ENCODE measurements at regions not wholly inside any gene's neighbourhood (a gene's known extent, or its start where the extent isn't known, plus 50 kb on each side); places are given as distances from the start of the nearest gene placed in this dataset.

DNA sequence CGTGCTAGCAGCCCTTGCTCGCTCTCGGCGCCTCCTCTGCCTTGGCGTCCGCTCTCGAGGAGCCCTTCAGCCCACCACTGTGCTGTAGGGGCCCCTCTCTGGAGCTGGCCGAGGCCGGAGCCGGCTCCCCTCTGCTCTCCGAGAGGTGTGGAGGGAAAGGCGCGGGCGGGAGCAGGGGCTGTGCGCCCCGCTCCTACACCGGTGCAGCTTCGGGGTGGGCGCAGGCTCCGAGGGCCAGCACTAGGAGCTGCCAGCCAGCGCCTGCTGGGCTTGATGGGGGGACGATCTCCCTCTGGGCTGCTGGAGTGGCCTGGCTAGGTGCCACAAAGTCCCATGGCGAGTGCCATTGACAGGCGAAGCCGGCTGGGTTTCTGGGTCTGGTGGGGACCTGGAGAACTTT, 365.5 kb downstream of the SLITRK1 start:
- no peaks in the 10 kb centered on the region for H3K4me1 ChIP-seq (ENCODE audit: insufficient read depth)
- no peaks in the 10 kb centered on the region for H3K27me3 ChIP-seq (ENCODE audit: insufficient read depth)
- no peak overlapping the region for H3K27ac ChIP-seq (ENCODE audit: low read depth)
- ATAC-seq: no peak
- H3K4me1 Mint-ChIP-seq: peaks cover 8% of the 10 kb centered on the region; the same call in 2 of the 3 replicates
- no peaks in the 10 kb centered on the region for H4K20me1 ChIP-seq (replicated peaks; ENCODE audit: insufficient read depth)
- H3K4me3 ChIP-seq: no peak overlapping the region
- H3K79me2 ChIP-seq (replicated peaks; ENCODE audit: insufficient read depth): no peaks in the 10 kb centered on the region
- no peaks in the 10 kb centered on the region for H3K9me2 ChIP-seq (ENCODE audit: insufficient read depth)
- no peaks in the 10 kb centered on the region for H3K36me3 ChIP-seq (ENCODE audit: insufficient read depth)
- no peak for DNase-seq (ENCODE audit: low spot score)
- TF ChIP-seq EZH2 (IDR thresholded peaks at IDR 0.05; ENCODE audit: low read depth, unreplicated experiment) (no peak), ZNF331 (CRISPR knock-in tag; IDR thresholded peaks at IDR 0.05; ENCODE audit: low read depth) (no peak), NANOG (IDR thresholded peaks at IDR 0.05; ENCODE audit: borderline replicate concordance) (no peak)
- TF ChIP-seq, protein P1, sequence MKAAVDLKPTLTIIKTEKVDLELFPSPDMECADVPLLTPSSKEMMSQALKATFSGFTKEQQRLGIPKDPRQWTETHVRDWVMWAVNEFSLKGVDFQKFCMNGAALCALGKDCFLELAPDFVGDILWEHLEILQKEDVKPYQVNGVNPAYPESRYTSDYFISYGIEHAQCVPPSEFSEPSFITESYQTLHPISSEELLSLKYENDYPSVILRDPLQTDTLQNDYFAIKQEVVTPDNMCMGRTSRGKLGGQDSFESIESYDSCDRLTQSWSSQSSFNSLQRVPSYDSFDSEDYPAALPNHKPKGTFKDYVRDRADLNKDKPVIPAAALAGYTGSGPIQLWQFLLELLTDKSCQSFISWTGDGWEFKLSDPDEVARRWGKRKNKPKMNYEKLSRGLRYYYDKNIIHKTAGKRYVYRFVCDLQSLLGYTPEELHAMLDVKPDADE (IDR thresholded peaks at IDR 0.05): no peak
- peaks cover 5% of the 10 kb centered on the region; the same call in 1 of the 3 replicates for H3K9me3 Mint-ChIP-seq
- H3F3A ChIP-seq (replicated peaks; ENCODE audit: low read depth): no peaks in the 10 kb centered on the region
- no peak overlapping the region for H2AFZ ChIP-seq
- H3K27me3 Mint-ChIP-seq (ENCODE audit: insufficient read depth, low read depth, poor library complexity): peaks cover 2% of the 10 kb centered on the region
- H3K4me3 Mint-ChIP-seq: no peak overlapping the region
- no peak overlapping the region for H3K4me2 ChIP-seq
- no peak overlapping the region for H3K27ac Mint-ChIP-seq
- H3K36me3 Mint-ChIP-seq (ENCODE audit: low read depth): no peaks in the 10 kb centered on the region

DNA sequence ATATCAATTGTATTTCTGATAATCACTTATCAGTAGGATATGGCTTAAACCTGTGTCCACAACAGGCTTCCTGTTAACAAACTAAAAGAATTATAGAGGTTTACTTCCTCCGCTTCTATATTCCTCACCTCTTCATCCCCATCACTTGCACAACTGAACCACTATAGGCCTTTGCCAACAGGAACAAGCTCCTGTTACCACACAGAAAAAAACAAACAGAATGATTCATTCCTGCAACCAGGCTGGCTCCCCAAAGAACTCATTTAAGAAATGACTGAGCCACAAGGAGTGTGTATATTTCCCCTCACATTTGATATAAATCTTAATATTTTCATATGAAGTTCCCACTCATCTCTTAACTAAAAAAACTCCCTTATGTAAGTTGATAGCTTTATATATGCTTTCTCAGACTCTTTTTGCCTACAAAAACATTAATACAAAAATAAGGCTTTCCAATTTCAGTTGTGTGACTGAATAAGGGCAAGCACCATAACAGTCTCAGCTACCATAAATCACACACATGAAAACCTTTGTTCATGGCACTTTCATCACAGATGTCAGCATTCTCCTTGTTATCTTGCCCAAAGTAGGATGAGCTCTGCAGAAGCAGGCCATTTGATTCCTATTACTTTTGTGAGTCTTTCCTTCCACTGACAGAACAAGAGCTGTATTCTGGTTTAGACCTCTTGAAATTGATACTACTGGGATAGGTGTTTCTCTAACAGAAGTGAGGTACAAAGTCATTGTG, 366.8 kb downstream of the SLITRK1 start:
- Mint-ChIP-seq H3K4me3 (no peak overlapping the region), H3K4me1 (peaks cover 8% of the 10 kb centered on the region; the same call in 2 of the 3 replicates), H3K9me3 (peaks cover 5% of the 10 kb centered on the region; the same call in 1 of the 3 replicates), H3K27ac (no peak overlapping the region), H3K27me3 (ENCODE audit: insufficient read depth, low read depth, poor library complexity) (peaks cover 2% of the 10 kb centered on the region), H3K36me3 (ENCODE audit: low read depth) (no peaks in the 10 kb centered on the region)
- Histone ChIP-seq H3K4me3 (no peak overlapping the region), H3F3A (replicated peaks; ENCODE audit: low read depth) (no peaks in the 10 kb centered on the region), H3K27ac (ENCODE audit: low read depth) (no peak overlapping the region), H3K4me1 (ENCODE audit: insufficient read depth) (no peaks in the 10 kb centered on the region), H3K9me2 (ENCODE audit: insufficient read depth) (no peaks in the 10 kb centered on the region), H3K36me3 (ENCODE audit: insufficient read depth) (no peaks in the 10 kb centered on the region), H3K79me2 (replicated peaks; ENCODE audit: insufficient read depth) (no peaks in the 10 kb centered on the region), H3K4me2 (no peak overlapping the region), H2AFZ (no peak overlapping the region), H4K20me1 (replicated peaks; ENCODE audit: insufficient read depth) (no peaks in the 10 kb centered on the region), H3K27me3 (ENCODE audit: insufficient read depth) (no peaks in the 10 kb centered on the region)
- DNase-seq (ENCODE audit: low spot score) (no peak), ATAC-seq (no peak)
- TF ChIP-seq STAT1 (IDR thresholded peaks at IDR 0.05; ENCODE audit: unreplicated experiment) (no peak), NANOG (IDR thresholded peaks at IDR 0.05; ENCODE audit: borderline replicate concordance) (no peak), POLR2AphosphoS5 (IDR thresholded peaks at IDR 0.05; ENCODE audit: low read depth) (no peak), ZNF114 (CRISPR knock-in tag; IDR thresholded peaks at IDR 0.05) (no peak), EZH2 (IDR thresholded peaks at IDR 0.05; ENCODE audit: low read depth, unreplicated experiment) (no peak), JUNB (IDR thresholded peaks at IDR 0.05; ENCODE audit: unreplicated experiment) (no peak)
- TF ChIP-seq, protein P2, sequence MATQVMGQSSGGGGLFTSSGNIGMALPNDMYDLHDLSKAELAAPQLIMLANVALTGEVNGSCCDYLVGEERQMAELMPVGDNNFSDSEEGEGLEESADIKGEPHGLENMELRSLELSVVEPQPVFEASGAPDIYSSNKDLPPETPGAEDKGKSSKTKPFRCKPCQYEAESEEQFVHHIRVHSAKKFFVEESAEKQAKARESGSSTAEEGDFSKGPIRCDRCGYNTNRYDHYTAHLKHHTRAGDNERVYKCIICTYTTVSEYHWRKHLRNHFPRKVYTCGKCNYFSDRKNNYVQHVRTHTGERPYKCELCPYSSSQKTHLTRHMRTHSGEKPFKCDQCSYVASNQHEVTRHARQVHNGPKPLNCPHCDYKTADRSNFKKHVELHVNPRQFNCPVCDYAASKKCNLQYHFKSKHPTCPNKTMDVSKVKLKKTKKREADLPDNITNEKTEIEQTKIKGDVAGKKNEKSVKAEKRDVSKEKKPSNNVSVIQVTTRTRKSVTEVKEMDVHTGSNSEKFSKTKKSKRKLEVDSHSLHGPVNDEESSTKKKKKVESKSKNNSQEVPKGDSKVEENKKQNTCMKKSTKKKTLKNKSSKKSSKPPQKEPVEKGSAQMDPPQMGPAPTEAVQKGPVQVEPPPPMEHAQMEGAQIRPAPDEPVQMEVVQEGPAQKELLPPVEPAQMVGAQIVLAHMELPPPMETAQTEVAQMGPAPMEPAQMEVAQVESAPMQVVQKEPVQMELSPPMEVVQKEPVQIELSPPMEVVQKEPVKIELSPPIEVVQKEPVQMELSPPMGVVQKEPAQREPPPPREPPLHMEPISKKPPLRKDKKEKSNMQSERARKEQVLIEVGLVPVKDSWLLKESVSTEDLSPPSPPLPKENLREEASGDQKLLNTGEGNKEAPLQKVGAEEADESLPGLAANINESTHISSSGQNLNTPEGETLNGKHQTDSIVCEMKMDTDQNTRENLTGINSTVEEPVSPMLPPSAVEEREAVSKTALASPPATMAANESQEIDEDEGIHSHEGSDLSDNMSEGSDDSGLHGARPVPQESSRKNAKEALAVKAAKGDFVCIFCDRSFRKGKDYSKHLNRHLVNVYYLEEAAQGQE (IDR thresholded peaks at IDR 0.05; ENCODE audit: unreplicated experiment): no peak
- TF ChIP-seq, protein P3, sequence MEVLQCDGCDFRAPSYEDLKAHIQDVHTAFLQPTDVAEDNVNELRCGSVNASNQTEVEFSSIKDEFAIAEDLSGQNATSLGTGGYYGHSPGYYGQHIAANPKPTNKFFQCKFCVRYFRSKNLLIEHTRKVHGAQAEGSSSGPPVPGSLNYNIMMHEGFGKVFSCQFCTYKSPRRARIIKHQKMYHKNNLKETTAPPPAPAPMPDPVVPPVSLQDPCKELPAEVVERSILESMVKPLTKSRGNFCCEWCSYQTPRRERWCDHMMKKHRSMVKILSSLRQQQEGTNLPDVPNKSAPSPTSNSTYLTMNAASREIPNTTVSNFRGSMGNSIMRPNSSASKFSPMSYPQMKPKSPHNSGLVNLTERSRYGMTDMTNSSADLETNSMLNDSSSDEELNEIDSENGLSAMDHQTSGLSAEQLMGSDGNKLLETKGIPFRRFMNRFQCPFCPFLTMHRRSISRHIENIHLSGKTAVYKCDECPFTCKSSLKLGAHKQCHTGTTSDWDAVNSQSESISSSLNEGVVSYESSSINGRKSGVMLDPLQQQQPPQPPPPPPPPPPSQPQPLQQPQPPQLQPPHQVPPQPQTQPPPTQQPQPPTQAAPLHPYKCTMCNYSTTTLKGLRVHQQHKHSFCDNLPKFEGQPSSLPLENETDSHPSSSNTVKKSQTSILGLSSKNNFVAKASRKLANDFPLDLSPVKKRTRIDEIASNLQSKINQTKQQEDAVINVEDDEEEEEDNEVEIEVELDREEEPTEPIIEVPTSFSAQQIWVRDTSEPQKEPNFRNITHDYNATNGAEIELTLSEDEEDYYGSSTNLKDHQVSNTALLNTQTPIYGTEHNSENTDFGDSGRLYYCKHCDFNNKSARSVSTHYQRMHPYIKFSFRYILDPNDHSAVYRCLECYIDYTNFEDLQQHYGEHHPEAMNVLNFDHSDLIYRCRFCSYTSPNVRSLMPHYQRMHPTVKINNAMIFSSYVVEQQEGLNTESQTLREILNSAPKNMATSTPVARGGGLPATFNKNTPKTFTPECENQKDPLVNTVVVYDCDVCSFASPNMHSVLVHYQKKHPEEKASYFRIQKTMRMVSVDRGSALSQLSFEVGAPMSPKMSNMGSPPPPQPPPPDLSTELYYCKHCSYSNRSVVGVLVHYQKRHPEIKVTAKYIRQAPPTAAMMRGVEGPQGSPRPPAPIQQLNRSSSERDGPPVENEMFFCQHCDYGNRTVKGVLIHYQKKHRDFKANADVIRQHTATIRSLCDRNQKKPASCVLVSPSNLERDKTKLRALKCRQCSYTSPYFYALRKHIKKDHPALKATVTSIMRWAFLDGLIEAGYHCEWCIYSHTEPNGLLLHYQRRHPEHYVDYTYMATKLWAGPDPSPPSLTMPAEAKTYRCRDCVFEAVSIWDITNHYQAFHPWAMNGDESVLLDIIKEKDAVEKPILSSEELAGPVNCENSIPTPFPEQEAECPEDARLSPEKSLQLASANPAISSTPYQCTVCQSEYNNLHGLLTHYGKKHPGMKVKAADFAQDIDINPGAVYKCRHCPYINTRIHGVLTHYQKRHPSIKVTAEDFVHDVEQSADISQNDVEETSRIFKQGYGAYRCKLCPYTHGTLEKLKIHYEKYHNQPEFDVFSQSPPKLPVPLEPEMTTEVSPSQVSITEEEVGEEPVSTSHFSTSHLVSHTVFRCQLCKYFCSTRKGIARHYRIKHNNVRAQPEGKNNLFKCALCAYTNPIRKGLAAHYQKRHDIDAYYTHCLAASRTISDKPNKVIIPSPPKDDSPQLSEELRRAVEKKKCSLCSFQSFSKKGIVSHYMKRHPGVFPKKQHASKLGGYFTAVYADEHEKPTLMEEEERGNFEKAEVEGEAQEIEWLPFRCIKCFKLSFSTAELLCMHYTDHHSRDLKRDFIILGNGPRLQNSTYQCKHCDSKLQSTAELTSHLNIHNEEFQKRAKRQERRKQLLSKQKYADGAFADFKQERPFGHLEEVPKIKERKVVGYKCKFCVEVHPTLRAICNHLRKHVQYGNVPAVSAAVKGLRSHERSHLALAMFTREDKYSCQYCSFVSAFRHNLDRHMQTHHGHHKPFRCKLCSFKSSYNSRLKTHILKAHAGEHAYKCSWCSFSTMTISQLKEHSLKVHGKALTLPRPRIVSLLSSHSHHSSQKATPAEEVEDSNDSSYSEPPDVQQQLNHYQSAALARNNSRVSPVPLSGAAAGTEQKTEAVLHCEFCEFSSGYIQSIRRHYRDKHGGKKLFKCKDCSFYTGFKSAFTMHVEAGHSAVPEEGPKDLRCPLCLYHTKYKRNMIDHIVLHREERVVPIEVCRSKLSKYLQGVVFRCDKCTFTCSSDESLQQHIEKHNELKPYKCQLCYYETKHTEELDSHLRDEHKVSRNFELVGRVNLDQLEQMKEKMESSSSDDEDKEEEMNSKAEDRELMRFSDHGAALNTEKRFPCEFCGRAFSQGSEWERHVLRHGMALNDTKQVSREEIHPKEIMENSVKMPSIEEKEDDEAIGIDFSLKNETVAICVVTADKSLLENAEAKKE (CRISPR knock-in tag; IDR thresholded peaks at IDR 0.05): no peak
